MM.1S (cell line): ENCODE measurements at regions not wholly inside any gene's neighbourhood (a gene's known extent, or its start where the extent isn't known, plus 50 kb on each side); places are given as distances from the start of the nearest gene placed in this dataset.

Source experiments
- DNase-seq: peaks from one replicate; pipeline ENCODE4 v3.0.0-alpha.2; 2015
- H2AFZ ChIP-seq: fragments of 300-600 bp; sonication (generic); 2 replicates; pipeline ENCODE4 v1.6.0; 2016; ENCODE audit warnings: antibody characterized with exemption, low read length
- H3F3A ChIP-seq: fragments of 300-600 bp; sonication (generic); 2 replicates; pipeline ENCODE4 v1.6.1; 2016; ENCODE audit warnings: mild to moderate bottlenecking, antibody characterized with exemption, low read length, moderate library complexity, mixed read lengths; ENCODE audit not compliant: insufficient read depth
- H3K27ac ChIP-seq: fragments of 300-600 bp; sonication (generic); 2 replicates; pipeline ENCODE4 v1.5.1; 2016; ENCODE audit warnings: mild to moderate bottlenecking, low read length
- H3K27me3 ChIP-seq: fragments of 300-600 bp; sonication (generic); replicated peaks from 2 replicates; pipeline ENCODE4 v1.6.0; 2016; ENCODE audit warnings: low read length; ENCODE audit not compliant: insufficient read depth
- H3K36me3 ChIP-seq: fragments of 300-600 bp; sonication (generic); replicated peaks from 2 replicates; pipeline ENCODE4 v1.6.1; 2016; ENCODE audit warnings: mild to moderate bottlenecking, low read length, mixed read lengths; ENCODE audit not compliant: insufficient read depth
- H3K4me1 ChIP-seq: fragments of 300-600 bp; sonication (generic); 2 replicates; pipeline ENCODE4 v1.6.1; 2016; ENCODE audit warnings: low read length, mixed read lengths
- H3K4me2 ChIP-seq: fragments of 300-600 bp; sonication (generic); 2 replicates; pipeline ENCODE4 v1.6.0; 2016; ENCODE audit warnings: low read depth, low read length
- H3K4me3 ChIP-seq: fragments of 300-600 bp; sonication (generic); 2 replicates; pipeline ENCODE4 v1.5.1; 2016; ENCODE audit warnings: low read length, mixed read lengths
- H3K79me2 ChIP-seq: fragments of 300-600 bp; sonication (generic); 2 replicates; pipeline ENCODE4 v1.6.1; 2016; ENCODE audit warnings: mixed run types, low read length, mixed read lengths
- H3K9ac ChIP-seq: fragments of 300-600 bp; sonication (generic); 2 replicates; pipeline ENCODE4 v1.6.1; 2016; ENCODE audit warnings: low read length, mixed read lengths
- H3K9me2 ChIP-seq: fragments of 300-600 bp; sonication (generic); replicated peaks from 2 replicates; pipeline ENCODE4 v1.6.1; 2016; ENCODE audit warnings: mild to moderate bottlenecking, low read length, mixed read lengths; ENCODE audit not compliant: insufficient read depth
- H3K9me3 ChIP-seq: fragments of 300-600 bp; sonication (generic); replicated peaks from 2 replicates; pipeline ENCODE4 v1.6.1; 2016; ENCODE audit warnings: mild to moderate bottlenecking, low read length, mixed read lengths; ENCODE audit not compliant: insufficient read depth
- H4K20me1 ChIP-seq: fragments of 300-600 bp; sonication (generic); 2 replicates; pipeline ENCODE4 v1.6.1; 2016; ENCODE audit warnings: mild to moderate bottlenecking, low read length, moderate library complexity, mixed read lengths; ENCODE audit not compliant: insufficient read depth
- EZH2 ChIP-seq: fragments of 300-600 bp; sonication (generic); optimal IDR thresholded peaks from 2 replicates; pipeline ENCODE3; 2017; ENCODE audit warnings: low read depth, mild to moderate bottlenecking, antibody characterized with exemption, low read length, mixed read lengths
- EZH2phosphoT487 ChIP-seq: fragments of 300-600 bp; sonication (generic); IDR thresholded peaks from 2 replicates; pipeline ENCODE4 v1.6.1; 2018; ENCODE audit warnings: antibody characterized with exemption, low read length
- TF ChIP-seq, protein P1 (sequence below): fragments of 300-600 bp; sonication (generic); IDR thresholded peaks from 2 replicates; pipeline ENCODE4 v1.5.1; 2016; ENCODE audit warnings: antibody characterized with exemption, low read length, mixed read lengths

DNA sequence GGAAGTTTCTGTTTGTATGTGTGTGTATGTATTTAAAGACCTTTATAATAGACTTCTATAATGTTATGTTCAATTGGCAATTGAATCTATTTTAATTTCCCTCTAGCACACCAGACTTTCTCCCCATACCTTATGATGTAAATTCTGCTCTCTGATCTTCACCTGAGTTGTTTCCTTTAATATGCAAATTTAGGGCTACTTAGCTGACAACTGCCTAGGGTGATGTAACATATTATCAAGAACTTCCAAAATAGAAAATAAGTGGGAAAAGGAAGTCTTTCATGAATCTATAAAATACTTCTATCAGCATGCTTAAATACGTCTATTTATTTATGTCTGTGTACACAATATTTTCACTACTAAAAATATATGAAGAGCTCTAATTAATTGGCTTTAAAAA is 923.5 kb upstream of the CDH10 start:
- Histone ChIP-seq H3K4me2 (no peak overlapping the region), H3K27me3 (no peaks in the 10 kb centered on the region), H3K9me3 (no peaks in the 10 kb centered on the region), H3K9me2 (no peaks in the 10 kb centered on the region), H3K9ac (no peak overlapping the region), H3K4me3 (no peak overlapping the region), H3K4me1 (no peaks in the 10 kb centered on the region), H3F3A (no peaks in the 10 kb centered on the region), H4K20me1 (no peaks in the 10 kb centered on the region), H3K36me3 (no peaks in the 10 kb centered on the region), H2AFZ (no peak overlapping the region), H3K27ac (no peak overlapping the region), H3K79me2 (no peaks in the 10 kb centered on the region)
- TF ChIP-seq, protein P1, sequence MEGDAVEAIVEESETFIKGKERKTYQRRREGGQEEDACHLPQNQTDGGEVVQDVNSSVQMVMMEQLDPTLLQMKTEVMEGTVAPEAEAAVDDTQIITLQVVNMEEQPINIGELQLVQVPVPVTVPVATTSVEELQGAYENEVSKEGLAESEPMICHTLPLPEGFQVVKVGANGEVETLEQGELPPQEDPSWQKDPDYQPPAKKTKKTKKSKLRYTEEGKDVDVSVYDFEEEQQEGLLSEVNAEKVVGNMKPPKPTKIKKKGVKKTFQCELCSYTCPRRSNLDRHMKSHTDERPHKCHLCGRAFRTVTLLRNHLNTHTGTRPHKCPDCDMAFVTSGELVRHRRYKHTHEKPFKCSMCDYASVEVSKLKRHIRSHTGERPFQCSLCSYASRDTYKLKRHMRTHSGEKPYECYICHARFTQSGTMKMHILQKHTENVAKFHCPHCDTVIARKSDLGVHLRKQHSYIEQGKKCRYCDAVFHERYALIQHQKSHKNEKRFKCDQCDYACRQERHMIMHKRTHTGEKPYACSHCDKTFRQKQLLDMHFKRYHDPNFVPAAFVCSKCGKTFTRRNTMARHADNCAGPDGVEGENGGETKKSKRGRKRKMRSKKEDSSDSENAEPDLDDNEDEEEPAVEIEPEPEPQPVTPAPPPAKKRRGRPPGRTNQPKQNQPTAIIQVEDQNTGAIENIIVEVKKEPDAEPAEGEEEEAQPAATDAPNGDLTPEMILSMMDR = no peak
- TF ChIP-seq EZH2phosphoT487 (no peak), EZH2 (no peak)
- DNase-seq = no peak

DNA sequence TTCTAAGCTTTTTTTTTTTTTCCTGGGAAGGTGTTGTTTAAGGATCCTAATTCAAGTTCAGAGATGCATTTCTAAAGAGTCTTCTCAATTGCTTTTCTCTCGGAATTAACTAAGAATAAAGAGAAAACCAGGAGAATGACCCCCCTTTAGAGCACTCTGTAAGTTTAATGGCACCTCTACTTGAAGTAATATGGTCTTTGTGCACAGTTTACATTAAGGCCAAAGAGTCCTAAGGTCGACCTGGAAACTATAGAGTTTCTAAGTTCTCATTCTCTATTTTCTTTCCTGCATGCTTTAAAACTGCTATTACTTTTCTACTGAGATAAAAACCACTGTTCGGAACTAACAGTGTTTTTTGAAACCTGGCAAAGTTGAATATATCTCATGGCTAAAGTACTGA is 923.1 kb upstream of the CDH10 start:
- Histone ChIP-seq H3F3A (no peaks in the 10 kb centered on the region), H3K4me1 (no peaks in the 10 kb centered on the region), H3K79me2 (no peaks in the 10 kb centered on the region), H3K36me3 (no peaks in the 10 kb centered on the region), H4K20me1 (no peaks in the 10 kb centered on the region), H3K9me3 (no peaks in the 10 kb centered on the region), H3K9me2 (no peaks in the 10 kb centered on the region), H3K27me3 (no peaks in the 10 kb centered on the region), H3K4me3 (no peak overlapping the region), H2AFZ (no peak overlapping the region), H3K27ac (no peak overlapping the region), H3K4me2 (no peak overlapping the region), H3K9ac (no peak overlapping the region)
- no peak for TF ChIP-seq EZH2
- no peak for TF ChIP-seq EZH2phosphoT487
- TF ChIP-seq, protein P1 = no peak
- no peak for DNase-seq

DNA sequence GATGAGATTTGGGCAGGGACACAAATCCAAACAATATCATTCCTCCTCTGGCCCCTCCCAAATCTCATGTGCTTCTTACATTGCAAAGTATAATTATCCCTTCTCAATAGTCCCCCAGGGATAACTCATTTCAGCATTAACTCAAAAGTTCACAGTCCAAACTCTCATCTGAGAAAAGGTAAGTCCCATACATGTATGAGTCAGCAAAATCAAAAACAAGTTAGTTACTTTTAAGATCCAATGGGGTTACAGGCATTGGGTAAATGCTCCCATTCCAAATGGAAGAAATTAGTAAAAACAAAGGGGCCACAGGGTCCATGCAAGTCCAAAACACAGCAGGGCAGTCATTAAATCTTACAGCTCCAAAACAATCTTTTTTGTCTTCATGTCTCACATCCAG is 917.9 kb upstream of the CDH10 start:
- H3F3A ChIP-seq = no peaks in the 10 kb centered on the region
- no peak overlapping the region for H2AFZ ChIP-seq
- H3K9me2 ChIP-seq = no peaks in the 10 kb centered on the region
- H3K27ac ChIP-seq = no peak overlapping the region
- H3K36me3 ChIP-seq = no peaks in the 10 kb centered on the region
- H3K27me3 ChIP-seq = no peaks in the 10 kb centered on the region
- H3K4me1 ChIP-seq = no peaks in the 10 kb centered on the region
- no peak overlapping the region for H3K4me3 ChIP-seq
- no peak overlapping the region for H3K4me2 ChIP-seq
- no peak for DNase-seq
- H3K79me2 ChIP-seq = no peaks in the 10 kb centered on the region
- TF ChIP-seq EZH2 (no peak), EZH2phosphoT487 (no peak)
- TF ChIP-seq, protein P1 = no peak
- H3K9ac ChIP-seq = no peak overlapping the region
- H3K9me3 ChIP-seq = no peaks in the 10 kb centered on the region
- H4K20me1 ChIP-seq = no peaks in the 10 kb centered on the region

DNA sequence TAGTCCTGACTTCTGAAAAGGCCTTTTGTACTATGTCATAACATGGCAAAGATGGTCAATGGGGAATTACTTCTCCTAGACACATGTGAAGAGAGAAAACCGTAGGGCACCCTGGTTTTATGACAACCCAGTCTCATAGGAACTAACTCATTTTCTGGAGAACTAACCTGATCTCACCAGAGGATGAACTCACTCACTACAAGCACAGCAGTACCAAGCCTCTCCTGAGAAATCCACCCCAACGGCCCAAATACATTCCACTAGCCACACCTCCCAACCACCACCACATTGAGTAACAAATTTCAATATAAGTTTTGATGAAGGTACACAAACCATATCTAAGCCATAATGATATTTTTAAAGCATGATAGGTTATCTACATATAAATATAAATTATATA is 909.3 kb upstream of the CDH10 start:
- Histone ChIP-seq H2AFZ (no peak overlapping the region), H3K79me2 (no peaks in the 10 kb centered on the region), H3K4me1 (no peaks in the 10 kb centered on the region), H4K20me1 (no peaks in the 10 kb centered on the region), H3K4me3 (no peak overlapping the region), H3F3A (no peaks in the 10 kb centered on the region), H3K9ac (no peak overlapping the region), H3K9me3 (no peaks in the 10 kb centered on the region), H3K27me3 (no peaks in the 10 kb centered on the region), H3K4me2 (no peak overlapping the region), H3K36me3 (no peaks in the 10 kb centered on the region), H3K9me2 (no peaks in the 10 kb centered on the region), H3K27ac (no peak overlapping the region)
- DNase-seq = no peak
- TF ChIP-seq, protein P1 = no peak
- TF ChIP-seq EZH2phosphoT487 (no peak), EZH2 (no peak)
